Liver (tissue), 8 donors: ENCODE measurements at regions not wholly inside any gene's neighbourhood (a gene's known extent, or its start where the extent isn't known, plus 50 kb on each side); places are given as distances from the start of the nearest gene placed in this dataset.

Experiments
- DNase-seq: peaks from one replicate; pipeline ENCODE4 v3.0.0-alpha.2; 2017; ENCODE audit warnings: low spot score
- H3K27ac ChIP-seq, 2 donors: one replicate each; pipeline ENCODE4 v1.7.0; 2013; ENCODE audit warnings: inconsistent platforms in 2 of 2, low read length in 2 of 2, control low read depth in 1 of 2, low read depth in 1 of 2, mild to moderate bottlenecking in 1 of 2
- H3K27me3 ChIP-seq, 4 donors: one replicate each; pipeline versions ENCODE4 v1.6.1 to v1.7.0; 2013; ENCODE audit warnings: low read length in 3 of 4, inconsistent platforms in 1 of 4, mild to moderate bottlenecking in 1 of 4, moderate library complexity in 1 of 4; ENCODE audit not compliant: control insufficient read depth in 4 of 4, insufficient read depth in 4 of 4
- H3K36me3 ChIP-seq, 4 donors: one replicate each; pipeline versions ENCODE4 v1.6.1 to v1.7.0; 2013; ENCODE audit warnings: low read length in 3 of 4, mild to moderate bottlenecking in 3 of 4, low read depth in 1 of 4, moderate library complexity in 1 of 4; ENCODE audit not compliant: control insufficient read depth in 4 of 4, insufficient read depth in 3 of 4
- H3K4me1 ChIP-seq, 4 donors: one replicate each; pipeline versions ENCODE4 v1.6.1 to v1.7.0; 2013; ENCODE audit warnings: low read length in 3 of 4, mild to moderate bottlenecking in 3 of 4, moderate library complexity in 1 of 4; ENCODE audit not compliant: control insufficient read depth in 4 of 4, insufficient read depth in 4 of 4
- H3K4me3 ChIP-seq, 3 donors: one replicate each; pipeline versions ENCODE4 v1.6.1 to v1.7.0; 2013; ENCODE audit warnings: low read length in 3 of 3, control low read depth in 1 of 3, low read depth in 1 of 3, mild to moderate bottlenecking in 1 of 3
- H3K9ac ChIP-seq, 2 donors: one replicate each; pipeline ENCODE4 v1.7.0; 2013; ENCODE audit warnings: low read length in 2 of 2, mild to moderate bottlenecking in 2 of 2, moderate library complexity in 2 of 2, control low read depth in 1 of 2, low read depth in 1 of 2
- H3K9me3 ChIP-seq, 4 donors: one replicate each; pipeline versions ENCODE4 v1.6.1 to v1.7.0; 2013; ENCODE audit warnings: low read length in 3 of 4; ENCODE audit not compliant: control insufficient read depth in 4 of 4
- CTCF ChIP-seq: fragments of 150-350 bp; IDR thresholded peaks from 2 replicates; pipeline ENCODE4 v1.5.1; 2017; ENCODE audit warnings: improper control_type of control experiment, low read depth, low read length; ENCODE audit not compliant: missing input control
- EGR1 ChIP-seq, 2 donors: IDR thresholded peaks; 2 replicates each; pipeline ENCODE4 v1.6.1; 2016 to 2018; ENCODE audit warnings: antibody characterized with exemption in 2 of 2, low read depth in 2 of 2
- FOXA2 ChIP-seq: IDR thresholded peaks from 2 replicates; pipeline ENCODE4 v1.6.1; 2016; ENCODE audit warnings: antibody characterized with exemption
- GABPA ChIP-seq, 2 donors: IDR thresholded peaks in 1 of 2; conservative IDR thresholded peaks in 1 of 2; 2 replicates each; pipeline ENCODE4 v1.6.1; 2016; ENCODE audit warnings: antibody characterized with exemption in 2 of 2, mild to moderate bottlenecking in 1 of 2, moderate library complexity in 1 of 2
- HNF4A ChIP-seq, 2 donors: conservative IDR thresholded peaks; 2 replicates each; pipeline ENCODE4 v1.6.1; 2016; ENCODE audit warnings: antibody characterized with exemption in 2 of 2, mild to moderate bottlenecking in 2 of 2
- HNF4G ChIP-seq: IDR thresholded peaks from 2 replicates; pipeline ENCODE4 v1.6.1; 2016; ENCODE audit warnings: antibody characterized with exemption
- JUND ChIP-seq, 2 donors: IDR thresholded peaks; 2 replicates each; pipeline ENCODE4 v1.6.1; 2016; ENCODE audit warnings: antibody characterized with exemption in 2 of 2
- MAX ChIP-seq: IDR thresholded peaks from 2 replicates; pipeline ENCODE4 v1.6.1; 2016; ENCODE audit warnings: antibody characterized with exemption
- NR2F2 ChIP-seq: IDR thresholded peaks from 2 replicates; pipeline ENCODE4 v1.6.1; 2016; ENCODE audit warnings: antibody characterized with exemption
- REST ChIP-seq: IDR thresholded peaks from 2 replicates; pipeline ENCODE4 v1.6.1; 2016; ENCODE audit warnings: antibody characterized with exemption, mild to moderate bottlenecking
- TAF1 ChIP-seq: conservative IDR thresholded peaks from 2 replicates; pipeline ENCODE4 v1.6.1; 2016; ENCODE audit warnings: antibody characterized with exemption, mild to moderate bottlenecking
- YY1 ChIP-seq: IDR thresholded peaks from 2 replicates; pipeline ENCODE4 v1.6.1; 2016; ENCODE audit warnings: antibody characterized with exemption, mild to moderate bottlenecking
- ZBTB33 ChIP-seq: IDR thresholded peaks from 2 replicates; pipeline ENCODE4 v1.6.1; 2016; ENCODE audit warnings: antibody characterized with exemption
- WGBS: extraction: QIAGEN DNeasy Blood & Tissue Kit; methylation state at CpG from one replicate; pipeline ENCODE4 v1.1.7; 2013; 5-methylcytosine and 5-hydroxymethylcytosine counted together
- donor health status: healthy.
- donor health status: healthy.
- donor health status: healthy.
- donor health status: healthy.
- donor health status: healthy.

- TF ChIP-seq REST (no peak), FOXA2 (no peak), EGR1 (IDR thresholded peaks at IDR 0.05; ENCODE audit: low read depth in 2 of 2) (no peak)
These were observed 158.8 kb downstream of the DLL1 start (continued) for GRCh38 chr6:170132011-170132521.

- Histone ChIP-seq H3K9me3 (no peaks in the 10 kb centered on the region), H3K4me3 (no peak overlapping the region), H3K9ac (no peak overlapping the region), H3K36me3 (no peaks in the 10 kb centered on the region), H3K27ac (no peak overlapping the region), H3K27me3 (no peaks in the 10 kb centered on the region), H3K4me1 (peaks cover 10 to 18% (median 13%) of the 10 kb centered on the region in 4 donors)
- 95% methylated on average over 11 of the region's 11 CpGs for WGBS
- no peak for DNase-seq
- TF ChIP-seq NR2F2, result no peak
- TF ChIP-seq MAX, result no peak
- TF ChIP-seq JUND (IDR thresholded peaks at IDR 0.05), result no peak
- TF ChIP-seq GABPA (IDR thresholded peaks at IDR 0.05 in 1 of 2, conservative IDR thresholded peaks at IDR 0.05 in 1 of 2), result no peak
- no peak for TF ChIP-seq HNF4A (conservative IDR thresholded peaks at IDR 0.05)
These were observed 159.5 kb downstream of the DLL1 start for GRCh38 chr6:170131351-170131750.

- H3K36me3 ChIP-seq, result no peaks in the 10 kb centered on the region
- H3K27ac ChIP-seq, result peak overlapping the region; percentile 78 to 92
- H3K4me3 ChIP-seq, result no peak overlapping the region
- no peak for TF ChIP-seq HNF4G
- no peak for TF ChIP-seq CTCF
- no peak for TF ChIP-seq JUND (IDR thresholded peaks at IDR 0.05)
- no peak for TF ChIP-seq TAF1
- no peak for TF ChIP-seq NR2F2
- no peak for TF ChIP-seq YY1
- TF ChIP-seq REST, result no peak
- no peak for TF ChIP-seq EGR1 (IDR thresholded peaks at IDR 0.05; ENCODE audit: low read depth in 2 of 2)
- no peak for TF ChIP-seq ZBTB33
- no peaks in the 10 kb centered on the region for H3K27me3 ChIP-seq
- no peak for DNase-seq
- no peak overlapping the region for H3K9ac ChIP-seq
- WGBS, result 82% methylated on average over 9 of the region's 9 CpGs
- H3K9me3 ChIP-seq, result no peaks in the 10 kb centered on the region
- H3K4me1 ChIP-seq, result peaks cover 10 to 18% (median 13%) of the 10 kb centered on the region in 4 donors
These were observed 160.1 kb downstream of the DLL1 start for GRCh38 chr6:170130771-170131241.
